Fibroblast of lung (primary cell): ENCODE measurements at regions not wholly inside any gene's neighbourhood (a gene's known extent, or its start where the extent isn't known, plus 50 kb on each side); places are given as distances from the start of the nearest gene placed in this dataset.

ENCODE experiments used
- DNase-seq, 2 donors: peaks; one replicate each; pipeline versions ENCODE4 v3.0.0 to v3.0.0-alpha.2; 2010; ENCODE audit warnings: low read depth in 2 of 2
- H2AFZ ChIP-seq: 2 replicates; pipeline ENCODE4 v1.5.1; 2012; ENCODE audit warnings: low read length, control low read depth, inconsistent platforms
- H3K27ac ChIP-seq: 2 replicates; pipeline ENCODE4 v1.5.1; 2011; ENCODE audit warnings: low read length, control low read depth; ENCODE audit not compliant: insufficient read depth
- H3K27me3 ChIP-seq: 2 replicates; pipeline ENCODE4 v1.5.1; 2011; ENCODE audit warnings: mild to moderate bottlenecking, low read length; ENCODE audit not compliant: control insufficient read depth, insufficient read depth
- H3K36me3 ChIP-seq: 2 replicates; pipeline ENCODE4 v1.5.1; 2011; ENCODE audit warnings: low read length; ENCODE audit not compliant: control insufficient read depth, insufficient read depth
- H3K4me1 ChIP-seq: 2 replicates; pipeline ENCODE4 v1.5.1; 2011; ENCODE audit warnings: low read length; ENCODE audit not compliant: control insufficient read depth, insufficient read depth; ENCODE audit errors: extremely low read depth
- H3K4me2 ChIP-seq: 2 replicates; pipeline ENCODE4 v1.5.1; 2011; ENCODE audit warnings: low read length, control low read depth; ENCODE audit not compliant: insufficient read depth; ENCODE audit errors: extremely low read depth
- H3K4me3 ChIP-seq, 4 experiments: fragments of 200-600 bp in 1 of 4; sonication (generic) in 1 of 4; replicated peaks in 1 of 4; 2 replicates each; pipeline ENCODE4 v1.5.1; 2011 to 2016; ENCODE audit warnings: low read length in 4 of 4, low read depth in 3 of 4, mild to moderate bottlenecking in 3 of 4, control low read depth in 2 of 4, inconsistent platforms in 1 of 4, mixed read lengths in 1 of 4; ENCODE audit not compliant: insufficient read depth in 1 of 4; ENCODE audit errors: control extremely low read depth in 1 of 4
- H3K79me2 ChIP-seq: 2 replicates; pipeline ENCODE4 v1.5.1; 2012; ENCODE audit warnings: mild to moderate bottlenecking, low read length, inconsistent platforms; ENCODE audit not compliant: control insufficient read depth, insufficient read depth
- H3K9ac ChIP-seq: 2 replicates; pipeline ENCODE4 v1.5.1; 2011; ENCODE audit warnings: mild to moderate bottlenecking, low read length, control low read depth; ENCODE audit not compliant: insufficient read depth
- H3K9me3 ChIP-seq: 2 replicates; pipeline ENCODE4 v1.5.1; 2012; ENCODE audit warnings: low read depth, low read length; ENCODE audit not compliant: control insufficient read depth, insufficient read depth
- H4K20me1 ChIP-seq: 2 replicates; pipeline ENCODE4 v1.5.1; 2011; ENCODE audit warnings: low read length; ENCODE audit not compliant: control insufficient read depth, insufficient read depth; ENCODE audit errors: extremely low read depth
- CTCF ChIP-seq, 2 donors: IDR thresholded peaks in 1 of 2; conservative IDR thresholded peaks in 1 of 2; 1 replicate in 1 of 2; 2 replicates in 1 of 2; pipeline ENCODE4 v1.5.1; 2011 to 2012; ENCODE audit warnings: low read length in 2 of 2, control low read depth in 1 of 2, inconsistent platforms in 1 of 2, low read depth in 1 of 2, mild to moderate bottlenecking in 1 of 2
- EZH2 ChIP-seq: IDR thresholded peaks from 2 replicates; pipeline ENCODE4 v1.5.1; 2012; ENCODE audit warnings: low read length, control low read depth, mild to moderate bottlenecking; ENCODE audit errors: missing control alignments

- no peak overlapping the region for H2AFZ ChIP-seq
- no peaks in the 10 kb centered on the region for H3K79me2 ChIP-seq
- TF ChIP-seq EZH2 = no peak
- no peak for TF ChIP-seq CTCF (conservative IDR thresholded peaks at IDR 0.05 in 1 of 2, IDR thresholded peaks at IDR 0.05 in 1 of 2; ENCODE audit: low read depth in 1 of 2, low read length in 2 of 2)
- no peaks in the 10 kb centered on the region for H3K27me3 ChIP-seq
- no peaks in the 10 kb centered on the region for H3K36me3 ChIP-seq
- no peaks in the 10 kb centered on the region for H3K9me3 ChIP-seq
- H4K20me1 ChIP-seq = no peaks in the 10 kb centered on the region
- peak; percentile 23 to 42 for DNase-seq
- H3K4me2 ChIP-seq = no peak overlapping the region
- H3K27ac ChIP-seq = no peak overlapping the region
- no peak overlapping the region for H3K4me3 ChIP-seq
- H3K4me1 ChIP-seq = peaks cover 16% of the 10 kb centered on the region
- H3K9ac ChIP-seq = no peak overlapping the region
These were observed 280.6 kb upstream of the PRDM1 start for GRCh38 chr6:105805501-105806023.

GRCh38 chr6:105804424-105804823 is 281.7 kb upstream of the PRDM1 start:
- Histone ChIP-seq H3K4me2 (no peak overlapping the region), H4K20me1 (no peaks in the 10 kb centered on the region), H3K36me3 (no peaks in the 10 kb centered on the region), H3K4me3 (no peak overlapping the region), H3K79me2 (no peaks in the 10 kb centered on the region), H3K27me3 (no peaks in the 10 kb centered on the region), H3K9ac (no peak overlapping the region), H3K4me1 (peaks cover 7% of the 10 kb centered on the region), H3K9me3 (no peaks in the 10 kb centered on the region), H2AFZ (no peak overlapping the region), H3K27ac (no peak overlapping the region)
- DNase-seq = peak; percentile 49 to 89
- TF ChIP-seq EZH2 (no peak), CTCF (conservative IDR thresholded peaks at IDR 0.05 in 1 of 2, IDR thresholded peaks at IDR 0.05 in 1 of 2; ENCODE audit: low read depth in 1 of 2, low read length in 2 of 2) (no peak)

GRCh38 chr6:105804000-105804399 is 282.1 kb upstream of the PRDM1 start:
- DNase-seq = no peak
- no peaks in the 10 kb centered on the region for H4K20me1 ChIP-seq
- H3K9ac ChIP-seq = no peak overlapping the region

More at GRCh38 chr6:105804000-105804399, 282.1 kb upstream of the PRDM1 start:
- H3K9me3 ChIP-seq = no peaks in the 10 kb centered on the region
- peaks cover 4% of the 10 kb centered on the region for H3K4me1 ChIP-seq
- H3K36me3 ChIP-seq = no peaks in the 10 kb centered on the region
- H3K4me2 ChIP-seq = no peak overlapping the region
- H3K27ac ChIP-seq = no peak overlapping the region
- H3K4me3 ChIP-seq = no peak overlapping the region
- H3K79me2 ChIP-seq = no peaks in the 10 kb centered on the region
- H2AFZ ChIP-seq = no peak overlapping the region
- no peaks in the 10 kb centered on the region for H3K27me3 ChIP-seq
- TF ChIP-seq EZH2 (no peak), CTCF (conservative IDR thresholded peaks at IDR 0.05 in 1 of 2, IDR thresholded peaks at IDR 0.05 in 1 of 2; ENCODE audit: low read depth in 1 of 2, low read length in 2 of 2) (no peak)
